GM19438 (cell line): ENCODE measurements at regions not wholly inside any gene's neighbourhood (a gene's known extent, or its start where the extent isn't known, plus 50 kb on each side); places are given as distances from the start of the nearest gene placed in this dataset.
A peak's percentile ranks its signal among the peaks of the same experiment; 100 is the strongest.

ENCODE experiments used
- ATAC-seq: cut with Tn5 transposase; IDR thresholded peaks from one replicate; pipeline ENCODE4 v1.9.1; 2021; ENCODE audit warnings: low read depth; ENCODE audit not compliant: unreplicated experiment

GRCh38 chr10:81093056-81093455, 555.4 kb downstream of the SH2D4B start:
- no peak for ATAC-seq

GRCh38 chr10:81095238-81095637, 557.5 kb downstream of the SH2D4B start:
- ATAC-seq, result no peak

- no peak for ATAC-seq
Measured at GRCh38 chr10:81096558-81096957, 558.9 kb downstream of the SH2D4B start.

- ATAC-seq, result no peak
Measured at GRCh38 chr10:81101062-81101461, 563.4 kb downstream of the SH2D4B start.

- ATAC-seq, result no peak
Measured at GRCh38 chr10:81104494-81104893, 566.8 kb downstream of the SH2D4B start.

- ATAC-seq, result peak; percentile 72
Measured at GRCh38 chr10:81108516-81109199, 571.0 kb downstream of the SH2D4B start.

- peak; percentile 45 for ATAC-seq
Measured at GRCh38 chr10:81109200-81109752, 571.6 kb downstream of the SH2D4B start.

- ATAC-seq, result no peak
Measured at GRCh38 chr10:81116201-81116600, 578.5 kb downstream of the SH2D4B start.

- no peak for ATAC-seq
Measured at GRCh38 chr10:81116990-81117389, 579.3 kb downstream of the SH2D4B start.

GRCh38 chr10:81127931-81128330, 590.2 kb downstream of the SH2D4B start:
- ATAC-seq, result no peak

GRCh38 chr10:81130014-81130413, 592.3 kb downstream of the SH2D4B start:
- no peak for ATAC-seq

- ATAC-seq, result peak; percentile 62
Measured at GRCh38 chr10:81135851-81136250, 598.1 kb downstream of the SH2D4B start.

- peak; percentile 26 for ATAC-seq
Measured at GRCh38 chr10:81136261-81136660, 598.6 kb downstream of the SH2D4B start.

GRCh38 chr10:81145975-81146374, 608.3 kb downstream of the SH2D4B start:
- no peak for ATAC-seq

GRCh38 chr10:81146436-81146835, 608.7 kb downstream of the SH2D4B start:
- no peak for ATAC-seq

GRCh38 chr10:81152656-81153055, 615.0 kb downstream of the SH2D4B start:
- no peak for ATAC-seq

- ATAC-seq, result no peak
Measured at GRCh38 chr10:81157681-81158080, 620.0 kb downstream of the SH2D4B start.

- no peak for ATAC-seq
Measured at GRCh38 chr10:81177651-81178244, 640.0 kb downstream of the SH2D4B start.

- no peak for ATAC-seq
Measured at GRCh38 chr10:81179324-81179723, 641.6 kb downstream of the SH2D4B start.

GRCh38 chr10:81179805-81180452, 642.2 kb downstream of the SH2D4B start:
- peak; percentile 75 for ATAC-seq

GRCh38 chr10:81182296-81182695, 644.6 kb downstream of the SH2D4B start:
- ATAC-seq, result no peak
